ENCODE measurements at regions not wholly inside any gene's neighbourhood (a gene's known extent, or its start where the extent isn't known, plus 50 kb on each side); places are given as distances from the start of the nearest gene placed in this dataset.
A peak's percentile ranks its signal among the peaks of the same experiment; 100 is the strongest.

- peak; percentile 24 for DNase-seq
Measured at GRCh38 chr10:29962166-29962850, 97.1 kb downstream of the JCAD start.

- DNase-seq = no peak
Measured at GRCh38 chr10:29961351-29961750, 98.0 kb downstream of the JCAD start.

- DNase-seq = no peak
Measured at GRCh38 chr10:29960261-29960660, 99.1 kb downstream of the JCAD start.

- peak; percentile 30 for DNase-seq
Measured at GRCh38 chr10:29959586-29959985, 99.8 kb downstream of the JCAD start.

GRCh38 chr10:29958440-29958839, 100.9 kb downstream of the JCAD start:
- no peak for DNase-seq

- DNase-seq = peak; percentile 44
Measured at GRCh38 chr10:29957907-29958331, 101.5 kb downstream of the JCAD start.

GRCh38 chr10:29957236-29957635, 102.2 kb downstream of the JCAD start:
- DNase-seq = no peak

GRCh38 chr10:29956335-29956924, 103.0 kb downstream of the JCAD start:
- DNase-seq = no peak

GRCh38 chr10:29955329-29955935, 104.0 kb downstream of the JCAD start:
- no peak for DNase-seq

- DNase-seq = peak; percentile 15
Measured at GRCh38 chr10:29951441-29951931, 107.9 kb downstream of the JCAD start.

- DNase-seq = no peak
Measured at GRCh38 chr10:29950391-29950790, 109.0 kb downstream of the JCAD start.

- peak; percentile 52 for DNase-seq
Measured at GRCh38 chr10:29949411-29950011, 109.9 kb downstream of the JCAD start.

GRCh38 chr10:29948881-29949355, 110.5 kb downstream of the JCAD start:
- DNase-seq = peak; percentile 38

- no peak for DNase-seq
Measured at GRCh38 chr10:29947701-29948060, 111.7 kb downstream of the JCAD start.

GRCh38 chr10:29946953-29947700, 112.3 kb downstream of the JCAD start:
- DNase-seq = no peak

- DNase-seq = no peak
Measured at GRCh38 chr10:29946614-29946952, 112.8 kb downstream of the JCAD start.

- no peak for DNase-seq
Measured at GRCh38 chr10:29941476-29941875, 117.9 kb downstream of the JCAD start.

GRCh38 chr10:29932991-29933390, 126.4 kb downstream of the JCAD start:
- DNase-seq = no peak

GRCh38 chr10:29931833-29932232, 127.6 kb downstream of the JCAD start:
- no peak for DNase-seq

GRCh38 chr10:29929006-29929405, 130.4 kb downstream of the JCAD start:
- DNase-seq = no peak

- no peak for DNase-seq
Measured at GRCh38 chr10:29926693-29927048, 132.7 kb downstream of the JCAD start.

- peak; percentile 60 for DNase-seq
Measured at GRCh38 chr10:29925771-29926692, 133.4 kb downstream of the JCAD start.
